D721Med (cell line): ENCODE measurements at regions not wholly inside any gene's neighbourhood (a gene's known extent, or its start where the extent isn't known, plus 50 kb on each side); places are given as distances from the start of the nearest gene placed in this dataset.
"Not testable (repeated sequence)": the region's sequence is repeated elsewhere in the genome, so short reads cannot be mapped to it uniquely, and the experiment has no call there.

Experiments used
- DNase-seq: peaks from one replicate; pipeline ENCODE4 v3.0.0; 2011; ENCODE audit warnings: low spot score; ENCODE audit not compliant: insufficient read length
- FAIRE-seq: peaks from 2 replicates; lab custom pipeline; 2011; peaks lifted over from hg19 to GRCh38; lab: Jason Lieb, UNC
- CTCF ChIP-seq: IDR thresholded peaks from 2 replicates; pipeline ENCODE4 v1.5.1; 2012; ENCODE audit warnings: mild to moderate bottlenecking, control low read depth; ENCODE audit not compliant: insufficient read depth; ENCODE audit errors: missing control alignments

GRCh38 chr3:182142928-182143327, 431.2 kb downstream of the SOX2 start:
- no peak for DNase-seq
- TF ChIP-seq CTCF, result no peak
- no peak for FAIRE-seq

GRCh38 chr3:182143903-182144302, 432.2 kb downstream of the SOX2 start:
- TF ChIP-seq CTCF, result no peak
- DNase-seq (no peak), FAIRE-seq (no peak)

GRCh38 chr3:182148360-182148759, 436.6 kb downstream of the SOX2 start:
- FAIRE-seq (no peak), DNase-seq (no peak)
- TF ChIP-seq CTCF, result no peak

DNA sequence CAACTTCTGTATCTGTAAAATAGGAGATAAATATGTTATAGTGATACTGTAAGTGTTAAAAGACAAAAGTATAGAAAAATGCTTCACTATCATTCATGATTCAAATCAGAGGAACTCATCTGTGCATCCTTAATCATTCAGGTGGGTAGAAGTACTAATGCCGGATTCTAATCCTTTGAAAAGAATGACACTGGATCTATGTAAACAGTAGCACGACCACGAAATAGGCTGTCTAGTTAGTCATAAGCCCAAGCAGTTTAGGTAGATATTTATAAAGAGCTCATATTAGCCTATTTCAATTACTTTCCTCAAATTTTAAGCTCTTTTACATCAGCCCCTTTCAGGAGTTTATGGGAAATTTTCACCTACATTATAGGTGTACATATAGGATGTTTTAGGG, 437.9 kb downstream of the SOX2 start:
- FAIRE-seq (no peak), DNase-seq (no peak)
- no peak for TF ChIP-seq CTCF

GRCh38 chr3:182156326-182156725, 444.6 kb downstream of the SOX2 start:
- not testable (repeated sequence) for FAIRE-seq, DNase-seq

DNA sequence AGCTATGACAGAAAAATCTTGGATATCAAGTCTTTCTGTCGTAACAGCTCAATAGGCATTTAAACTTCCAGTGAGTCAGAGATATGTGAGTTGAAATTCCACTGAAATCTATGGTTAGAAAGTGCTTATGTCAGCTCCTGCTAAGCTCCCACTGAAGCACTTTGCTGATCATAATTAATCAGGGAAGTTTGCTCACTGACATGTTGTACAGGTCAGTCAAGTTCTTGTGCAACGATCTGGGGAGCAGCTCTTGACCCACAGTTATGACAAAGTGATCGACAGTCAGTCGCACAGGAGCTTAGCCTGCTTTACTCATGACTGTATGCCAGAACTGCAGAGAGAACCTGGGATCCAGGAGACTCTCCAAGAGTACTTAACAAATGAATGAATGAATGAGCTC, 453.5 kb downstream of the SOX2 start:
- TF ChIP-seq CTCF, result no peak
- DNase-seq (no peak), FAIRE-seq (no peak)

GRCh38 chr3:182172534-182172933, 460.8 kb downstream of the SOX2 start:
- TF ChIP-seq CTCF, result no peak
- FAIRE-seq (no peak), DNase-seq (no peak)
